HEK293 (cell line): ENCODE measurements at regions not wholly inside any gene's neighbourhood (a gene's known extent, or its start where the extent isn't known, plus 50 kb on each side); places are given as distances from the start of the nearest gene placed in this dataset.

Source experiments
- CTCF ChIA-PET: fragments of 350-600 bp; formaldehyde crosslinking; extraction: SDS; loops from one replicate; lab custom pipeline; 2021; ENCODE audit warnings: antibody characterized with exemption; lab: Yijun Ruan, JAX
- POLR2A ChIA-PET: fragments of 300-600 bp; formaldehyde crosslinking; extraction: SDS; loops from one replicate; lab custom pipeline; 2020; ENCODE audit warnings: antibody characterized with exemption, inconsistent platforms; lab: Yijun Ruan, JAX
- H3K27ac ChIP-seq: fragments of 200-500 bp; sonication (Bioruptor generic); 2 replicates; pipeline ENCODE4 v1.5.1; 2014; ENCODE audit warnings: low read depth, low read length, control low read depth, inconsistent platforms; ENCODE audit errors: extremely low read depth
- H3K36me3 ChIP-seq, 2 experiments: fragments of 200-500 bp in 1 of 2; sonication (Bioruptor generic) in 1 of 2; 1 replicate in 1 of 2; 2 replicates in 1 of 2; pipeline ENCODE4 v1.5.1; 2014 to 2017; ENCODE audit warnings: inconsistent platforms in 2 of 2, low read length in 2 of 2; ENCODE audit not compliant: control insufficient read depth in 2 of 2, insufficient read depth in 1 of 2
- H3K4me1 ChIP-seq: fragments of 200-500 bp; sonication (Bioruptor generic); 2 replicates; pipeline ENCODE4 v1.5.1; 2014; ENCODE audit warnings: mild to moderate bottlenecking, low read length, inconsistent platforms; ENCODE audit not compliant: control insufficient read depth, insufficient read depth
- H3K4me3 ChIP-seq: 2 replicates; pipeline ENCODE4 v1.5.1; 2011; ENCODE audit warnings: low read depth, mild to moderate bottlenecking, control low read depth, low read length, moderate library complexity
- H3K9me3 ChIP-seq: fragments of 200-500 bp; sonication (Bioruptor generic); 2 replicates; pipeline ENCODE4 v1.5.1; 2014; ENCODE audit warnings: low read depth, low read length, inconsistent platforms; ENCODE audit not compliant: control insufficient read depth, insufficient read depth
- BCL6B ChIP-seq: fragments of 450-650 bp; formaldehyde crosslinking; IDR thresholded peaks from 2 replicates; pipeline ENCODE4 v1.5.1; 2017; ENCODE audit warnings: missing biosample characterization, missing genetic modification characterization
- KLF10 ChIP-seq: fragments of 450-650 bp; IDR thresholded peaks from 2 replicates; pipeline ENCODE4 v1.5.1; 2018; ENCODE audit warnings: missing biosample characterization, mild to moderate bottlenecking, missing genetic modification characterization
- KLF17 ChIP-seq: fragments of 450-650 bp; formaldehyde crosslinking; IDR thresholded peaks from 2 replicates; pipeline ENCODE4 v1.5.1; 2016; ENCODE audit warnings: missing biosample characterization, missing genetic modification characterization
- PBX3 ChIP-seq: sonication (generic); formaldehyde crosslinking; IDR thresholded peaks from 2 replicates; pipeline ENCODE4 v1.8.1; 2022; ENCODE audit warnings: mild to moderate bottlenecking, moderate library complexity, missing genetic modification reagents
- PRDM1 ChIP-seq: fragments of 450-650 bp; formaldehyde crosslinking; IDR thresholded peaks from 2 replicates; pipeline ENCODE4; 2016; ENCODE audit warnings: missing biosample characterization, missing genetic modification characterization
- RBAK ChIP-seq: fragments of 450-650 bp; formaldehyde crosslinking; IDR thresholded peaks from 2 replicates; pipeline ENCODE4 v1.5.1; 2016; ENCODE audit warnings: missing biosample characterization, missing genetic modification characterization
- SALL2 ChIP-seq: fragments of 450-650 bp; formaldehyde crosslinking; IDR thresholded peaks from 2 replicates; pipeline ENCODE4 v1.5.0; 2017; ENCODE audit warnings: missing biosample characterization, mild to moderate bottlenecking, missing genetic modification characterization, borderline replicate concordance
- SCRT2 ChIP-seq: fragments of 450-650 bp; formaldehyde crosslinking; IDR thresholded peaks from 2 replicates; pipeline ENCODE4 v1.5.1; 2016; ENCODE audit warnings: missing biosample characterization, missing genetic modification characterization
- SETDB1 ChIP-seq: IDR thresholded peaks from one replicate; pipeline ENCODE4 v1.6.1; 2017; ENCODE audit warnings: mild to moderate bottlenecking, low read length, moderate library complexity, mixed read lengths; ENCODE audit not compliant: insufficient read length
- ZBTB21 ChIP-seq: fragments of 450-650 bp; formaldehyde crosslinking; IDR thresholded peaks from 2 replicates; pipeline ENCODE4 v1.5.1; 2017; ENCODE audit warnings: missing biosample characterization, missing genetic modification characterization
- ZEB2 ChIP-seq: fragments of 450-650 bp; formaldehyde crosslinking; IDR thresholded peaks from 2 replicates; pipeline ENCODE4 v1.5.1; 2016; ENCODE audit warnings: missing biosample characterization, missing genetic modification characterization
- ZFHX2 ChIP-seq: fragments of 450-650 bp; formaldehyde crosslinking; conservative IDR thresholded peaks from 2 replicates; pipeline ENCODE4 v1.5.1; 2016; ENCODE audit warnings: missing biosample characterization, missing genetic modification characterization
- ZNF140 ChIP-seq: fragments of 450-650 bp; formaldehyde crosslinking; IDR thresholded peaks from 2 replicates; pipeline ENCODE4 v1.5.1; 2016; ENCODE audit warnings: missing biosample characterization, missing genetic modification characterization
- ZNF175 ChIP-seq: fragments of 450-650 bp; formaldehyde crosslinking; IDR thresholded peaks from 2 replicates; pipeline ENCODE4 v1.5.1; 2016; ENCODE audit warnings: missing biosample characterization, missing genetic modification characterization
- ZNF19 ChIP-seq: fragments of 450-650 bp; formaldehyde crosslinking; IDR thresholded peaks from 2 replicates; pipeline ENCODE4; 2016; ENCODE audit warnings: missing biosample characterization, missing genetic modification characterization, low read depth
- ZNF211 ChIP-seq: fragments of 450-650 bp; formaldehyde crosslinking; IDR thresholded peaks from 2 replicates; pipeline ENCODE4 v1.5.1; 2016; ENCODE audit warnings: low read depth, missing biosample characterization, missing genetic modification characterization
- ZNF239 ChIP-seq: fragments of 450-650 bp; formaldehyde crosslinking; IDR thresholded peaks from 2 replicates; pipeline ENCODE4 v1.5.1; 2016; ENCODE audit warnings: missing biosample characterization, missing genetic modification characterization
- ZNF350 ChIP-seq: fragments of 450-650 bp; formaldehyde crosslinking; IDR thresholded peaks from 2 replicates; pipeline ENCODE4 v1.5.0; 2017; ENCODE audit warnings: missing biosample characterization, mild to moderate bottlenecking, missing genetic modification characterization
- ZNF558 ChIP-seq: fragments of 450-650 bp; formaldehyde crosslinking; IDR thresholded peaks from 2 replicates; pipeline ENCODE4 v1.5.1; 2016; ENCODE audit warnings: missing biosample characterization, missing genetic modification characterization
- ZNF704 ChIP-seq: fragments of 450-650 bp; formaldehyde crosslinking; IDR thresholded peaks from 2 replicates; pipeline ENCODE4 v1.5.1; 2016; ENCODE audit warnings: missing biosample characterization, missing genetic modification characterization
- ZNF76 ChIP-seq: fragments of 450-650 bp; formaldehyde crosslinking; IDR thresholded peaks from 2 replicates; pipeline ENCODE4; 2016; ENCODE audit warnings: low read depth, missing biosample characterization, missing genetic modification characterization, borderline replicate concordance
- ZNF776 ChIP-seq: fragments of 450-650 bp; formaldehyde crosslinking; IDR thresholded peaks from 2 replicates; pipeline ENCODE4 v1.5.0; 2017; ENCODE audit warnings: missing biosample characterization, missing genetic modification characterization, borderline replicate concordance

- TF ChIP-seq PBX3 (CRISPR knock-in tag) (no peak), KLF10 (no peak), RBAK (no peak), ZNF175 (no peak), KLF17 (tag by site-specific recombination) (no peak), SETDB1 (no peak), SCRT2 (no peak), ZEB2 (tag by site-specific recombination) (no peak), ZBTB21 (tag by site-specific recombination) (no peak), ZFHX2 (tag by site-specific recombination) (no peak), ZNF350 (no peak)
These were observed 353.1 kb upstream of the BCHE start (continued) for GRCh38 chr3:166190360-166190759.

- Histone ChIP-seq H3K27ac (no peak overlapping the region), H3K4me1 (no peaks in the 10 kb centered on the region), H3K4me3 (no peak overlapping the region), H3K9me3 (no peaks in the 10 kb centered on the region), H3K36me3 (no peaks in the 10 kb centered on the region)
- ChIA-PET CTCF (interaction anchor here (0.7 kb wide), 1 partner anchor 764 kb away, joined by 3 read pairs; no protein-coding TSS in a partner anchor), POLR2A (no interaction called here)
- no peak for TF ChIP-seq SALL2 (tag by site-specific recombination)
These were observed 350.0 kb upstream of the BCHE start for GRCh38 chr3:166187237-166187636.

- CTCF ChIA-PET, result no interaction called here
- H3K4me3 ChIP-seq, result no peak overlapping the region
- H3K9me3 ChIP-seq, result no peaks in the 10 kb centered on the region
- no peak for TF ChIP-seq ZNF76
- TF ChIP-seq PRDM1 (tag by site-specific recombination), result peak; percentile 92
- no peak for TF ChIP-seq ZNF211 (tag by site-specific recombination)
- no peak for TF ChIP-seq ZNF19 (tag by site-specific recombination)
- no peak for TF ChIP-seq ZNF704 (tag by site-specific recombination)
- TF ChIP-seq BCL6B (tag by site-specific recombination), result no peak
- POLR2A ChIA-PET, result no interaction called here
- no peaks in the 10 kb centered on the region for H3K4me1 ChIP-seq
- H3K36me3 ChIP-seq, result no peaks in the 10 kb centered on the region
- H3K27ac ChIP-seq, result no peak overlapping the region
These were observed 348.8 kb upstream of the BCHE start for GRCh38 chr3:166186003-166186402.

GRCh38 chr3:166177130-166177529 lies 339.9 kb upstream of the BCHE start:
- CTCF ChIA-PET, result no interaction called here
- Histone ChIP-seq H3K36me3 (no peaks in the 10 kb centered on the region), H3K9me3 (no peaks in the 10 kb centered on the region), H3K27ac (no peak overlapping the region), H3K4me1 (no peaks in the 10 kb centered on the region), H3K4me3 (no peak overlapping the region)
- TF ChIP-seq ZNF239 (no peak), ZNF558 (no peak), ZNF140 (tag by site-specific recombination) (no peak), ZNF776 (tag by site-specific recombination) (no peak)
- POLR2A ChIA-PET, result no interaction called here
